Endometrium (tissue), 2 donors: ENCODE measurements at regions not wholly inside any gene's neighbourhood (a gene's known extent, or its start where the extent isn't known, plus 50 kb on each side); places are given as distances from the start of the nearest gene placed in this dataset.

ENCODE experiments used
- FAIRE-seq: peaks from 2 replicates; lab custom pipeline; 2012; peaks lifted over from hg19 to GRCh38; lab: Jason Lieb, UNC
- donor health status: control.
- donor health status: control.

- FAIRE-seq, result no peak
Observed at GRCh38 chr13:47049276-47049989, 152.6 kb upstream of the HTR2A start.

- no peak for FAIRE-seq
Observed at GRCh38 chr13:47046706-47047105, 149.9 kb upstream of the HTR2A start.

GRCh38 chr13:47044842-47045241 is 148.0 kb upstream of the HTR2A start:
- no peak for FAIRE-seq

- FAIRE-seq, result no peak
Observed at GRCh38 chr13:47039106-47039505, 142.3 kb upstream of the HTR2A start.

- FAIRE-seq, result no peak
Observed at GRCh38 chr13:47038188-47038587, 141.3 kb upstream of the HTR2A start.

- no peak for FAIRE-seq
Observed at GRCh38 chr13:47036294-47037008, 139.6 kb upstream of the HTR2A start.

- no peak for FAIRE-seq
Observed at GRCh38 chr13:47033216-47033615, 136.4 kb upstream of the HTR2A start.

GRCh38 chr13:47027780-47028437 is 131.1 kb upstream of the HTR2A start:
- FAIRE-seq, result no peak

- FAIRE-seq, result no peak
Observed at GRCh38 chr13:47025791-47026447, 129.1 kb upstream of the HTR2A start.

- no peak for FAIRE-seq
Observed at GRCh38 chr13:47019977-47020376, 123.1 kb upstream of the HTR2A start.

- FAIRE-seq, result no peak
Observed at GRCh38 chr13:47017476-47017875, 120.6 kb upstream of the HTR2A start.

- no peak for FAIRE-seq
Observed at GRCh38 chr13:47008318-47008717, 111.5 kb upstream of the HTR2A start.

GRCh38 chr13:47005756-47006414 is 109.0 kb upstream of the HTR2A start:
- no peak for FAIRE-seq

GRCh38 chr13:47004540-47004939 is 107.7 kb upstream of the HTR2A start:
- FAIRE-seq, result no peak

- no peak for FAIRE-seq
Observed at GRCh38 chr13:47004027-47004426, 107.2 kb upstream of the HTR2A start.

- FAIRE-seq, result no peak
Observed at GRCh38 chr13:47000165-47000564, 103.3 kb upstream of the HTR2A start.

GRCh38 chr13:46996316-46997030 is 99.6 kb upstream of the HTR2A start:
- no peak for FAIRE-seq

- no peak for FAIRE-seq
Observed at GRCh38 chr13:46995874-46996273, 99.0 kb upstream of the HTR2A start.

GRCh38 chr13:46994492-46994891 is 97.6 kb upstream of the HTR2A start:
- no peak for FAIRE-seq

- FAIRE-seq, result no peak
Observed at GRCh38 chr13:46992383-46992952, 95.6 kb upstream of the HTR2A start.

- FAIRE-seq, result no peak
Observed at GRCh38 chr13:46983881-46984280, 87.0 kb upstream of the HTR2A start.
